ENCODE measurements at regions not wholly inside any gene's neighbourhood (a gene's known extent, or its start where the extent isn't known, plus 50 kb on each side); places are given as distances from the start of the nearest gene placed in this dataset.

DNA sequence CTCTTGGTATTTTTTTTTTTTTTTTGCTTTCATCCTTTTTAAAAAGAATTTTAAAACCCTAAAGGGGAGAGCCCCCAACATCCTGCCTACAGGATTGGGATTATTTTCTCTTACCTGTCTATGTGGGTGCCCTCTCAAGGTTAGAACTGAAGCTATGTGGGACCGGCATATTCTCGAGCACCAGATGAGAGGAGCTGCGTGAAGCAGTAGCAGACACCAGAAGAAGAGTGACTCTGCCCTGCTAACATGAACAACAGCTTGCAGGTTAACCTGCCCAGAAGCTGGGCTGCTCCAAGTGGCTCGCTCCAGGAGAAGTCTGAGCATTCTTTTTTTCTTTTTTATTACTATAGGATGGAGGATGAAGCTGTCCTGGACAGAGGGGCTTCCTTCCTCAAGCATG, 102.6 kb upstream of the SLC4A4 start:
- intact Hi-C loops (cut with DNase I) = no loop called here
- DNase-seq = peak in 1 of 10 donors; percentile 5

DNA sequence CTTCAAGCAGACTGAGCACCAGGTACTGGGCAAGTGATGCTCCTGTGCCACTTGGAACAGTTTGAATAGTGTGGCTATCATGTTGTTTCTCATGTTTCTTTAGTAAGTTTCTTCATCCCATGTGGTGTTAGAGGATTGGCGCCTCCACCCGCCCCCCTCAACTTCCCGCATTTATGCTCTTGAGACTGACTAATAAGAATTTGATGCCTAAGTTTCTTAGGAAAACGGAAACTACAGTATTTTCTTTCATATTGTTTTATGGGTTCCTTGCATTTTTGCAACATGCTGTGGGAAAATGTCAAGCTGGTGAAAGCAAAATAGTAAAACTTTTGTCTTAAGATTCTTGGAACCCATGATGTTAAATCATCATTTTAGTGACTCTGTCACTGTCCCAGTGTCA, 101.2 kb upstream of the SLC4A4 start:
- intact Hi-C loops (cut with DNase I) = no loop called here
- no peak for DNase-seq

DNA sequence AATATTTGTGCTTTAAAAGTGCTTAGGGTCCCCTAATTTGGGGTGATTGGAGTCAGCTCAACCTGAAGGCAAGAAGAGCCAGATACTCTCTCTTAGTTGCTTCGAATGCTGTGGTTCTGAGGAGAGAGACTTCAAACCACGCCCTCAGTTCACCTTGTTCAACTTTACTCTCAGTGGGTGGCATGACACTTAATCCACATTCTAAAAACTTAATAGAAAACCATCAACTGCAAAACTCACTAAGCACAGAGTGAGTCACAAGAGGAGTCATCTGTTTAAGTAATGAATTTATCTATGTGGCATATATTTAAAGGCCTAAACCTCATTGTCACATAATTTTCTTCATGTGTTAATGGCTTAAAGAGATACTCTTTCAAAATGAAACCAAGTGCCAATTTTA, 99.5 kb upstream of the SLC4A4 start:
- no peak for DNase-seq
- intact Hi-C loops (cut with DNase I) = no loop called here

DNA sequence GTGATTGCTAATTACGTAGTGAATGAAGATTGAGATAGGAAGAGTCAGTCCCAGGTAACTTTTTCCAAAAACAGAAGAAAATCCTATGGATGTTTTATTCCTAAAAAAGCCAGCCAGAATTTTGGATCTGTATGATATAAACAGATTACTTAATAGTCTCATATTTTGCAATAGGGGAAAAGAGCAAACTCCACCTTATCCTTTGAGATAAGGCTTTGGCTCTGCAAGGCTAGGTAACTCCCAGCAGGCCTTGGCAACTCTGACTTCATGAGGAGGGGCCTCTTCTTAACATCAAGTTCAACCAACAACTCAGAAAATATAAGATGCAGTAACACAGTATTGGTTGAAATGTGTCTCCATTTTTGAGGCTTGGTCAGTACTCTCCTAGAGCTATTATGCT, 98.7 kb upstream of the SLC4A4 start:
- no peak for DNase-seq
- intact Hi-C loops (cut with DNase I) = no loop called here

DNA sequence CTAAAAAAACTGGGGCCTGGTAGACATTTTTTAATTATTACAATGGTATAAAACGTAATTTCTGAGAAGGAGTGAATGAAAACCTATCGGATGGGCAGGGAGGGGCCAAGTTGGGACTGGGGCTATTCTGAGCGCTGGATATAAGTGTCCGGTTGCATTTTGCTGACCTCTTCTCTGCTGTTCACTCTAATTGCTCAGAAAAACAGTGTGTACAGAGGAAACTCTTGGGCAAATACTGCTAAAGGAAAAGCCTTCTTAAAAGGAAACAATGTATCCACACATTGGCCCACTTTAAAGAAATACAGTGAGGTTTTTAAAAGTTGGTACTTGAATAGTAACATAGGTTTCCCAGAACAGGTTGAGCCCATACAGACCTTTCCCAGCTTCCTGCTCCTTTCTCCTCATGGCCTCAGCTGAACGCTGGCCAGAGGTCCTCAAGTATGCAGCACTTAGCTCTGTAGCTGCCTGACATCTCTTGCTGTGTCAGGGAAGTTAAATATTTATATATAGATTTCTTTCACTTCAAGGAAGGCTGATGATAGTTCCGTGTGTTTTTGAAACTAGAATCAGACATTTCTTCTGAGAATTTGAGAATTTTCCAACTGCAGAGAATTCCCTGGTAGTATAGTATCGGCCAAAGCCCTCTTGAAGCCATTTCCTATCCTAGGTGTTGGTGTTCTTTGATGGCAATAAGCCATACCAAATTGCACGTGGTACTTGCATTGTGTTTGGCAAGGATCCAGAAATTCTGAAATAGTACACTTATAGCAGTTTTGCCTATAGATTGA, 97.1 kb upstream of the SLC4A4 start:
- no peak for DNase-seq

DNA sequence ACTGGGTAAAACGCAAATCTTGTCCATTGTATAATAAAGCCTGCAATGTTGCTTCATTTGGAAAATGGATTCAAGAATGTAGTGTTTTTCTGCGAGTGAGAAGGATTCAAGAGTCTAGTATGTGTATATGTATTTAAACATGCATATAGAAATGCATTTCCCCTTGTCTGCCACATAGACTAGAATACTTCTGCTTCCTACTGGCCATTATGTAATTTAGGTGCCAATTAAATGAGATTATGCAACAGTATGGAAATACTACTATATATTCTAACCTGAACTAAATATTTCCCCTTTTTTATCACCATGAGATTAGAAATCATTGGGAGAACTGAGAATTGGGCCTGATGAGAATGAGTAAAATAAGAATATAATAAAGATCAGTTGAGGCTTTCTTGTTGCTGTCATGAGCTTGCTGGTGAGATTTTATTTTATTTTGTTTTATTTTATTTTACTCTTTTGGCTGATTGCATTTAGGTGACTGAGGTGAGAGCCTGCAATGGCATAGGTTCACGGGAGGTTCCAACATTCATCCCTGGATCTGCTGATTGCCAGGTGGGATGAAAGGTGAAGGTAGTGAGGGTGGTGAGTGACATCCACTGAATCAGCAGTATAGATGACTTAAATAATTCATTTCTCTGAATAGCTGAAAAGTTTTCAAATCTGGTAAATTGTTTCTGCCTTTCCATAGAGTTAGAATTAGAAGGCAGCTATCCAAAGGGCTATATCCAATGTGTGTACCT, 95.6 kb upstream of the SLC4A4 start:
- DNase-seq = no peak

More for the DNA sequence above, 97.1 kb upstream of the SLC4A4 start:
- intact Hi-C loops (cut with DNase I) = no loop called here

DNA sequence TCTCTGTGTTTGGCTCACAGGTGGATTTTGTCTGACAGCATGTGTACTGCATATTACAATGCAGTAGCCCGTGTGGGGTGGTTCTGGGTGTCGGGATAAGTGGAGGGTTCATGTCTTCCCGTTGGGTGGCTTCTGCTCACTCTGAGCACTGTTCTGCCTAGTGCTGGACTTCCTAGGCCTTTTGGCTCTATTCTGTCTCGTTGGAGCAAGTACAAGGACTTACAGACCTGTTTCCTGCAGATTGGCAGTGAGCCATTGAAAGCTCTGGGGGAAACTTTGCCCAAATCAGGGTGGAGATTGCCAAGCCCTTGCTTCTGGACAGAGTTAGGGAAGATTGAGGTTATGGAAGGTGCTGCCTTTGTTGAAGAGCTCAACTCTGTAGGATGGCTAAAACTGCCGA, 91.1 kb upstream of the SLC4A4 start:
- DNase-seq = no peak
- intact Hi-C loops (cut with DNase I) = no loop called here

More for the DNA sequence above, 95.6 kb upstream of the SLC4A4 start:
- intact Hi-C loops (cut with DNase I) = no loop called here

DNA sequence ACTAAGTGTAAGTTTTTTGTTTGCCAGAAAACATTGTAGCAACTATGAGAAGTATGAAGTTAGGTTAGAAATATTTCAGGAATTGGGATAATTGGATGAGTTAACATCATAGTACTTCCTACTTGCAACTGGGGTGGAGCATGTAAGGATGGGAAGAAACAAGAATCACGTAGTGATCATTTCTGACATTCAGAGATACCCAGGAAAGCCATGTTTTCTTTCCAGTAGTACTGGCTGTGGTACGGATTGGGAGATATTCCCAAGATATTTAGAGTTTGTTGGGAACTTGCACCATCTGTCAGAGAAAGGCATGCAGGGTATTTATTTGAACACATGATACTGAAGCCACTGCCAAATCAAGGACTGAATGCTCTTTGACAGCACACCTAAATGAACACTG, 87.6 kb upstream of the SLC4A4 start:
- no peak for DNase-seq
- intact Hi-C loops (cut with DNase I) = no loop called here

DNA sequence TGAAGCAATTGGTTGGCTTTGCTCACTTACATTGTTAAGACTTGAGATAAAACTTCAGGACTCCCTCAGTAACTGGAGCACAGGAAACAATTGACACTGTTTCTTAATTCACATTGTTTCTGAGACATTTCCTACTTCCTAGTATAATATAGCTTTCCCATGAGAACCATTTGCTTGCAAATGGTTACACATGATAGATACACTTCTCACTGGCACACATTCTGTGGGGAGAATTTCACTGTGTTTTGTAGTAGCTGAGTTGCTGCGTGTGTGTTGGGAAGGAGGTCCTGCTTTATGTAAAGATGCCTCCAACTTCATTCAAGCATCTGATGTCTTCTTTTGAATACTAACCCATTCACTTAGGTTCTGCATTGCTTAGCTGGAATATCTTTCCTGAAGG, 85.3 kb upstream of the SLC4A4 start:
- DNase-seq = no peak
- intact Hi-C loops (cut with DNase I) = no loop called here

DNA sequence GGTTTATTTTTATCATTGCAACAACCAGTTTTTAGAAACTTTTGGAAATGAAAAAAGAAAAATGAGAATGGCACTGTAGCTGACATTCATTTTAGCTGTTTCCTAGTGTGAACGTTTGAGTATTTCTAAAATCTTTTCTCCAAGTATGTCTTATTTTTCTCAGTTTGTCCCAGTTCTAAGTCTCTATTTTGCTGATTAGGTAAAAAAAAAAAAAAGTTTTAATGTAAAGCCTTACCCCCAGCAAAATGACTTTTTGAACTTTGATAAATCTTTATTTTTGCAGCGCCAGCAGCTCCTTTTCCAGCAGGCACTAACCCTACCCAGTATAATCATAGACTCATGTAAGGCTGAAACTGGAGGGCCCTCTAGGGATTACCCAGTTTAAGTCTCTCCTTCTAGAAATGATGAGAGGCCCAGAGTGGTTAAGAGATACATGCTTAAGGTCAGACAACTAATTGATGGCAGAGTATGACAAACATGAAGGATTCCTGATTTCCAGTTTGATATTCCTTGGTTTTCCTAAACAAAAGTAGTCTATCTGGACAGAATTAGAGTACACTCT, 84.3 kb upstream of the SLC4A4 start:
- intact Hi-C loops (cut with DNase I) = no loop called here
- DNase-seq = no peak

DNA sequence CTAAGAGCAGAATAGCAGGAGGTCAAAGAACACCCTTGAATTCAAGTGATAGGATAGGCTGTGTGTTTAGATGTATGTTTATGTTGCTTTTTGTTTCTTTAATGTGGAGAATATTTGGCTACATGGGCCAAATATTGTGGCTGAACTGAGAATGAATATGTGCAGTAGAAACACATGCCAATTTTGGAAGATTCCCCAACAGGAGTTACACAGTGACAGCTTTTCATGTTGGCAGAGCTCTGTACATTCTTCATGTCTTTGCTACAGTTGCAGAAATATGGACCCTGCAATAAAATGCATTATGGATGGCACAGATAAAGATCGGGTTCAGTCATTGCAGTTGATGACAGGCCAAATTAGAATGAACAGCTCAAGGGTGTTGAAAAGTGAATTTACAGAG, 82.8 kb upstream of the SLC4A4 start:
- intact Hi-C loops (cut with DNase I) = no loop called here

DNA sequence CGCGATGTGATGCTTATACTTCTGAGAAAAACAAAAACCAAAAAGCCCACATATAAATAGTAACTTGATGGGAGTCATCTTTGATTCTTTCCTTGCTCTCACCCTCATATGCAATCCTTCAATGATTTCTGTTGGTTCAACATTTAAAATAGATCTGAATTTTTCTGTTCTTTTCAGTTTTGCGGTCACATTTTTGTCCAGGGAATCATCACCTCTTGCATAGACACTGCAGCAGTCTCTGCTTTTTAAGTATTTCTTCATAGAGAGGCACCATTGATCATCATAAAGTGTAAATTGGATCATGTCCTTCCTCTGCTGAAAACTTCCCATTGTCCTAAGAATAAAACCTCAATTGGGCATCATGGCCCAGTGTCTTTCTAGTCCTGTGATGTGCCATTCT, 81.1 kb upstream of the SLC4A4 start:
- no peak for DNase-seq
- intact Hi-C loops (cut with DNase I) = no loop called here

More for the DNA sequence above, 82.8 kb upstream of the SLC4A4 start:
- DNase-seq = no peak

DNA sequence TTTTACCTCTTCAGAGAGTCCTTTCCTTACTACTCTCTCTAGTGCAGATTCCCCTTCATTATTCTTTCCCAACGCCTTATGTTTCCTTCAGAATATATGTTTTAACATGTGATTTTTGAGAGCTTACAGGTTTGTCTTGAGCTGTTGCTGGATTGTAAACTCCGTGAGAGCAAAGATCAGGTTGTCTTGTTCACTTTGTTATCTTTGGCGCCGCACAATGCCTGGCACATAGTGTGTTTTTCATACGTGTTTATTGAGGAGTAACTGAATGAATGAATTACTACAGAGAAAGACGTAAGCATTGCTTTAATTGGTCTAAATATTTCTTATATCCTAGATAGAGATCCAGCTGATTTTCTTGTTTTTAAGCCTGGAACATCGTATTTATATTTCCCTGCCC, 80.5 kb upstream of the SLC4A4 start:
- intact Hi-C loops (cut with DNase I) = no loop called here
- DNase-seq = no peak

DNA sequence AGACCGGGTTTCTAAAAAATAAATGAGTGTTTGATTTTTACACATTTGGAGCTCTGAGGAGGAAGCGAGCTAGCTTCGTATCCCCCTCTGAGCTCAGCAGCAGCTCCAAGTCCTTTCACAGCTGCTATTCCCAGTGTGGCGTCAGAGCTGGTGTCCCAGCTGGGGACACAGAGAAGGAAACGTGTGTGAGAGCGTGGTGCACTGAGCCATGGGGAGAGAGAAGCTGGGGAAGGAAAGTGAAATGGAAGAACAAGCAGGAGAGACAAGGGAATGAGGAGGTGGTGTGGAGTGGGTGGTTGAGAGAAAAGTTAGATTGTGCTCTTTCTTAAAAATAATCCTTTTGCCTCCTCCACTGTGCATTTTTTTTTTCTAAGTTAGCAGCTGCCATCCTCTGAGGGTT, 79.5 kb upstream of the SLC4A4 start:
- intact Hi-C loops (cut with DNase I) = no loop called here
- peak in 9 of 10 donors; percentile 24 to 94 (median 66) for DNase-seq

DNA sequence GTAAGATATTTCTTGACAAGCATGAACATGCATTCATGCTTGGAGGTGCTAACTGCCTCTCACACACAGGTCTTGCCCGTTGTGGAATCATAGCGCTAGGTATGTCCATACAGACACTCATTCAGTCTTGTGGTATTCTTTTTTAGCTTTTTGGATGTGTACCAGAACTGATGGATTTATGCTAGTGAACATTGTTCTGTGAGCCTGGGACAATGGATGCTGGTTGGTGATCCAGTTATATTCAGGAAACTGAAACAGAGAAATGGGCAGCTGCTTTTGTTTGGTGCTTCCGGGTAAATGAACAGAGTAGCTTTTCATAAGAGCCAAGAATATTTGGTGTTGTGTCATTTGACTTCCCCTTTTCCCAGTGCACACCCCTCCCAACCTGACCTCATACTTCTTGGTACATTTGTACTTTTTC, 78.9 kb upstream of the SLC4A4 start:
- intact Hi-C loops (cut with DNase I) = no loop called here
- no peak for DNase-seq

DNA sequence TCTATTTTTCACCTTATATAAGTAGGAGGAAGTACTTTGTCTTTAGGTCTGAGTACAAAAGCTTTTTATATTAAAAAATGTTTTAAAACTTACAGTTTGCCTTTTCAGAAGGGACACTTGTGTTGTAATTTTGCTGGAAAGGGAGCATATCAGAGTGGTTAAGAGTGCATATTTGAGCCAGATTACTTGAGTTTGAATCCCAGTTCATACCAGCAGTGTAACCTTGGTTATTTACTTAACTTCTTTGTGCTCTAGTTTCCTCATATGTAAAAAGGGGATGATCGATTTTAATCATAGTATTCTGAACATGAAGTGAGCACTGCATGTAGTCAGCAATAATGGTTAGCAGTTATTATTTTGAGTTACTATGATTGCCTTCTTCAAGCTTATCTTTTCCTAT, 78.3 kb upstream of the SLC4A4 start:
- intact Hi-C loops (cut with DNase I) = no loop called here
- DNase-seq = no peak

DNA sequence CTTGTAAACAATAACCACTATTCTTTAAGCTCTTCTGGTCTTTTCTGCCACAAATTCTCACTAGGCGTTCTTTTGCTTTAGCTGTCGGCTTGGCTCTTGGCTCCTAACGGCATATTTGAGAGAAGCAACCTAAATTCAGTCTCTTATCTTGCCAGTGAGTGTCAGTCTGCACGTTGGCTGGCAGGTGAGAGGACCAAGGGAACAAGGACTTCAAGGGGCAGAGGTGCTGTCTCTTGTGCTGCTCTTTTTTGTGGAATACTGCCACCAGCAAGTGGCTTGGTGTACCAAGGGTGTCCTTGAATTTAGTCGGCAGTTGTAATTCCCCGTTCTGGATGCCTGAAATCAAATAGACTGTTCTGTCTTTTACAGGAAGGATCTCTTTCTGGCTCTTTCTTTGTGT, 77.8 kb upstream of the SLC4A4 start:
- intact Hi-C loops (cut with DNase I) = no loop called here
- DNase-seq = peak in 1 of 10 donors; percentile 52

DNA sequence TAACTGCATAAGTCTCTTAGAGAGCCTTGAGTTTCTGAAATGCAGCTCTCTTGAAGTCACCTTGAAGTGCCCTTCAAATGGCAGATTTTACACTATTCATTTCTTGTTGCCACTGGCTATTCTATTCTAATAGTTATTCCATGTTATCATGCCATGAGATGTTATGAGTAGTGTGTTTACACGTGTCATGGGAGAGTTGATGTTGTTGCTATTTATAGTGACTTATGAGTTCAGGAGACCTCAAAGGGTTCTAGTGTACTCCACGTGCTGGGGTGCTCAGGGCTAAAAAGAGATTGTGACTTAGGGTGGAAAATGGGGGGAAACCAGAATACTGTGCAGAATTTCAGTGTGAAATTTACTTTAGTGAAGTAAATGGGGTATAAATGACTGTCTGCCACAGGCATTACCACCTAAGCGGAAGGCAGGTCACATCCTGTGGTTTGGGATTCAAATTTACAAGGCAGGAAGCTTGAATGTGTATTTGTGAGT, 77.1 kb upstream of the SLC4A4 start:
- no peak for DNase-seq
- intact Hi-C loops (cut with DNase I) = no loop called here

DNA sequence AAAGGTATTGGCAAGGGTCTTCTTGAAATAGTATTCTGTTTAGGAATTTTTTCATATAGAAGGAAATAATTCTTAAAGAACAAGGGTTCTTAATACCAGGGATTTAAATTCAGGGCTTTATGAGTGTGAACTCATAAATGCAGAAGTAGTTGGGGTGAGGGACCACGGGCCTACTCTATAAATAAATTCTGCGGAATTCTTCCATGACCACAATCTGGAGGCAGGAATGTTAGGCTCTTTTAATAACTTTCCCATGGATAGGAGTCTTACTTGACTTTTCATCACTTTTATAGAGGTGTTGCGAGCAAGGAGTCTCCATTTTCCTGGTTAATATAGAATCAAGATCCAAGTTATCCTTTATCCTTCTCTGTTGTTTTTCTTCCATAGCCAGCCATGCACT, 76.7 kb upstream of the SLC4A4 start:
- DNase-seq = no peak
- intact Hi-C loops (cut with DNase I) = no loop called here

DNA sequence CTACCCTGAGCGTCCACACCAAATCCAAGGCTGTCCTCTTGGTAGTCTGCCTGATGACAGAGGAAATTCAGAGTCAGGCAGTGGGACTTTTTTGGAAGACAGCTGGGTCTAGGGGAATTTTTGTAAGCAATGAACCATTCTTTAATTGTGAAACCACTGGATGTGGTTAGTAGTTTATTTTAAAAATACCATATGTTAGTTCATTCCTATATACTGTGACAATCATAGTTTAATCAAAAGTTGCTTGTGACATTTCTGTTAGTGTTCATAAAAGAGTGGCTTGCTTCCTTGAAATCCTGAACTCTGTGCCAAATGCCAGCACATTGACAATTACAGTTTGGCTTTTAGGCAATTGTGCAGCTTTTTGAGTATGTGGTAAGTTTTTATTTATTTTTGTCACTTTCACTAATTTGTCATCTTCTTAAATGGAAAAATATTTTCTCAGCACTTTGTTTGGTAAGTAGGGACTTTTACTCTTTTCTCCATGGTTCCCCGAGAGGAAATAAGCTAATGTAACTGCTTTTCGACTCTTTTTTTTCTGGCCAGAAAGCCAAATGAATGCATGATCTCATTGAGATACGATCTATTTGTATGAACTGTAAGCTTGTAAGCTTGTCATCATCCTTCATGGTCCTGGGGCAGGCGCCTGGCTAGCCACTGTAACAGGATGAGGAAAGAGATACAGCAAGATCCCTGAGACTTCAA, 72.6 kb upstream of the SLC4A4 start:
- intact Hi-C loops (cut with DNase I) = no loop called here
- DNase-seq = no peak

DNA sequence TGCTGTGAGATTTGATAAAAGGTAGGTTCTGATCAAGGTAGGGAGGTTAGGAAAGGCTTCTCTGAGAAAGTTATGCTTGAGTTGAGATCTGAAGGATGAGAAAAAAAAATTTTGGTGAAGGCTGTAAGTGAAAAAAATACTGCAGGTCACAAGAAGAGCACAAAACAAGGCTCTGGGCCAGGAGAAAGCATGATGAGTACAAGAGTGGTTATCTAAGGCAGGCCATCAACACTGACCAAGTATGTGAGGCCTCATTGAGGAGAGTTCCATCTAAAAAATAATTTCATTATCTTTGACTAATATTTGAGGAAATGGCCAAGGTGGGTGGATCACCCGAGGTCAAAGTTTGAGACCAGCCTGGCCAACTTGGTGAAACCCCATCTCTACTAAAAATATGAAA, 71.6 kb upstream of the SLC4A4 start:
- DNase-seq = no peak
- intact Hi-C loops (cut with DNase I) = no loop called here

Data from posterior cingulate gyrus (tissue), 11 donors.